AG09309 (cell line): ENCODE measurements at regions not wholly inside any gene's neighbourhood (a gene's known extent, or its start where the extent isn't known, plus 50 kb on each side); places are given as distances from the start of the nearest gene placed in this dataset.

Experiments used
- DNase-seq: peaks from one replicate; pipeline ENCODE4 v3.0.0-alpha.2; 2010; ENCODE audit warnings: low read depth
- H3K4me3 ChIP-seq: 2 replicates; pipeline ENCODE4 v1.5.1; 2011; ENCODE audit warnings: mild to moderate bottlenecking, low read depth, low read length, moderate library complexity; ENCODE audit not compliant: control insufficient read depth
- TF ChIP-seq, protein P1 (sequence below): IDR thresholded peaks from 2 replicates; pipeline ENCODE4 v1.5.1; 2011; ENCODE audit warnings: mild to moderate bottlenecking, low read depth, low read length, inconsistent platforms; ENCODE audit not compliant: insufficient read depth, control insufficient read depth; ENCODE audit errors: missing control alignments

GRCh38 chr6:90915224-90915915, 328.5 kb upstream of the MAP3K7 start:
- DNase-seq = no peak
- H3K4me3 ChIP-seq = no peak overlapping the region
- TF ChIP-seq, protein P1, sequence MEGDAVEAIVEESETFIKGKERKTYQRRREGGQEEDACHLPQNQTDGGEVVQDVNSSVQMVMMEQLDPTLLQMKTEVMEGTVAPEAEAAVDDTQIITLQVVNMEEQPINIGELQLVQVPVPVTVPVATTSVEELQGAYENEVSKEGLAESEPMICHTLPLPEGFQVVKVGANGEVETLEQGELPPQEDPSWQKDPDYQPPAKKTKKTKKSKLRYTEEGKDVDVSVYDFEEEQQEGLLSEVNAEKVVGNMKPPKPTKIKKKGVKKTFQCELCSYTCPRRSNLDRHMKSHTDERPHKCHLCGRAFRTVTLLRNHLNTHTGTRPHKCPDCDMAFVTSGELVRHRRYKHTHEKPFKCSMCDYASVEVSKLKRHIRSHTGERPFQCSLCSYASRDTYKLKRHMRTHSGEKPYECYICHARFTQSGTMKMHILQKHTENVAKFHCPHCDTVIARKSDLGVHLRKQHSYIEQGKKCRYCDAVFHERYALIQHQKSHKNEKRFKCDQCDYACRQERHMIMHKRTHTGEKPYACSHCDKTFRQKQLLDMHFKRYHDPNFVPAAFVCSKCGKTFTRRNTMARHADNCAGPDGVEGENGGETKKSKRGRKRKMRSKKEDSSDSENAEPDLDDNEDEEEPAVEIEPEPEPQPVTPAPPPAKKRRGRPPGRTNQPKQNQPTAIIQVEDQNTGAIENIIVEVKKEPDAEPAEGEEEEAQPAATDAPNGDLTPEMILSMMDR = no peak

- TF ChIP-seq, protein P1 = no peak
- DNase-seq = no peak
- H3K4me3 ChIP-seq = no peak overlapping the region
These were observed 327.4 kb upstream of the MAP3K7 start for GRCh38 chr6:90914312-90914711.

DNA sequence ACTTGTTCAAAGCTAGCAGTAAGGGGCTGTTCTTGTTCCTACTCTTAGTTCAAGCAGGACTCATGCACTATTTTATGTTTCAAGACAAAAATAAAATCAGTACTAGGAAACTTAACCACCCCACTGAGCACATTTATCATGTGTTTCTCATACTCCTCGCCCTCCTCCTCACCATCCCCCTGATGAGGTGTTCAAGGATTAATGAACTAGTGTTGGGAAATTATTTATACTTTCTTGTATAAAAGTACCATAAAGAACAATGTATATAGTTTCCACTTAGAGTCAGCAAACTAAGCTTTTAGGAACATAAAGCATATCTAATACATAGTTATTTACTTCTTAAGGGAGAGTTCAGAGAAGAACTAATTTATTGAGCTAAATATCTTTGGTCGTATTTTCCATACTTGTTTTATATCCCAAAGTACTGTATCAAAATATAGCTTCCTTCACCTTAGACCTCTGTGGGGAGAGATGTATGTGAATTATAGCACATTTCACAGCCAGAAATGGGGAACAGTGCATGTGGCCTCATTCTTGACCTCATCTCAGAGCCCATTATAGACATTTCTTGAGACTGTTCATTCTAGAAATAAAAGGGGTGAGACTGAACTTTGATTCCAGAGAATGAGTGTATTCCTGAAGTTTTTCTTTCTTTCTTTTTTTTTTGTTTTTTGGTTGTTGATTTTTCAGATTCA, 326.5 kb upstream of the MAP3K7 start:
- H3K4me3 ChIP-seq = no peak overlapping the region
- TF ChIP-seq, protein P1 = no peak
- DNase-seq = no peak

- no peak for DNase-seq
- no peak overlapping the region for H3K4me3 ChIP-seq
- TF ChIP-seq, protein P1 = no peak
These were observed 324.8 kb upstream of the MAP3K7 start for GRCh38 chr6:90911642-90912041.

DNA sequence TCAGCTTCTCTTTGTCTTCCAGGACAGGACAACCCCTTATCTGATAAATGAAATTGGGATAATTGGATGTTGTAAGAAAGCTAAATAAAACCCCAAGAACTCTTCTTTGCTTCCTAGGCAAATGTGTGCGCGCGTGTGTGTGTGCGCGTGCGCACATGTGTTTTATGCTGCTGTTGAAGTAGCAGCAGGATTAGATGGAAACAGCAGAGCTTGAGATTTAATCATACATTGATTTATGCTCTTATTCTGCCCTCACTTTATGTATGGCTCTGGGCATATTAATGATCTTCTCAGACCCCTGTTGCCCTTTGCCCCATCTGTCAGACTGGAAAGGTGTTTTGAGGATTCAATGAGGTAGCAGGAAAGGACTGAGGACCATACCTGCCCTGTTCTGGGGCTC, 324.0 kb upstream of the MAP3K7 start:
- DNase-seq = no peak
- no peak overlapping the region for H3K4me3 ChIP-seq
- TF ChIP-seq, protein P1 = no peak

GRCh38 chr6:90907931-90908655, 321.2 kb upstream of the MAP3K7 start:
- TF ChIP-seq, protein P1 = no peak
- DNase-seq = no peak
- H3K4me3 ChIP-seq = no peak overlapping the region
